AG04450 (cell line): ENCODE measurements at regions not wholly inside any gene's neighbourhood (a gene's known extent, or its start where the extent isn't known, plus 50 kb on each side); places are given as distances from the start of the nearest gene placed in this dataset.

Experiments used
- CTCF ChIA-PET: fragments of 300-600, 350-600 bp; formaldehyde crosslinking; extraction: SDS; loops from one replicate; lab custom pipeline; 2022; ENCODE audit warnings: antibody characterized with exemption, inconsistent platforms; lab: Charles Lee
- POLR2A ChIA-PET: fragments of 350-600 bp; formaldehyde crosslinking; extraction: SDS; loops from one replicate; lab custom pipeline; 2021; ENCODE audit warnings: antibody characterized with exemption, inconsistent platforms; lab: Yijun Ruan, JAX
- DNase-seq: peaks from one replicate; pipeline ENCODE4 v3.0.0-alpha.2; 2011; ENCODE audit warnings: low read depth, low spot score
- H3K27ac ChIP-seq: one replicate; pipeline ENCODE4 v1.5.1; 2012; ENCODE audit warnings: low read depth, low read length, control low read depth
- H3K27me3 ChIP-seq: one replicate; pipeline ENCODE4 v1.6.0; 2012; ENCODE audit warnings: low read length; ENCODE audit not compliant: control insufficient read depth, insufficient read depth
- H3K4me3 ChIP-seq: 2 replicates; pipeline ENCODE4 v1.5.1; 2011; ENCODE audit warnings: mild to moderate bottlenecking, low read depth, low read length, control low read depth
- H3K9me3 ChIP-seq: 2 replicates; pipeline ENCODE4 v1.5.1; 2012; ENCODE audit warnings: low read length; ENCODE audit not compliant: control insufficient read depth, insufficient read depth
- CTCF ChIP-seq: IDR thresholded peaks from 2 replicates; pipeline ENCODE4 v1.5.1; 2011; ENCODE audit warnings: low read depth, low read length, control low read depth, inconsistent platforms

GRCh38 chr1:81556968-81557367, 243.8 kb upstream of the ADGRL2 start:
- Histone ChIP-seq H3K27ac (no peak overlapping the region), H3K4me3 (no peak overlapping the region), H3K9me3 (no peaks in the 10 kb centered on the region), H3K27me3 (no peaks in the 10 kb centered on the region)
- no peak for TF ChIP-seq CTCF
- ChIA-PET POLR2A (no interaction called here), CTCF (interaction anchor here (1.5 kb wide), 1 partner anchor 8 kb away, joined by 4 read pairs; no protein-coding TSS in a partner anchor)
- no peak for DNase-seq

DNA sequence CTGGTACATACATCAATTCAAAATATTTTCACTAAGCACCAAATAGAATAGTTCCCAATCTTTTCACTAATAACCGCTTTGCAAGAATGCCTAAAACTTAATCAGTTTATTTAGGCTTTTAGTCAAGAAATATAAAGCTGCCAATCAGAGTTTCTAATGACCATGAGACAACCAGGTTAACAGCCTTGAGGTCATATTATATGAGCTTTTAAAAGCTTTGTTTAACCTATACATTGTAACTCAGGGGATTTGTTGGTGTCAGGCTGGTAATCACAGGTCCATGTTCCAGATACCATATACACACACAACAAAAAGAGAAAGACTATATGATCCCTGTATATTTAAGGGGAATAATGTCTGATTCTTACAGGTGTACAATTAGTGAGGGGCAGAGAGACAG, 246.2 kb upstream of the ADGRL2 start:
- ChIA-PET POLR2A (no interaction called here), CTCF (no interaction called here)
- no peak overlapping the region for H3K27ac ChIP-seq
- H3K9me3 ChIP-seq = no peaks in the 10 kb centered on the region
- no peaks in the 10 kb centered on the region for H3K27me3 ChIP-seq
- no peak overlapping the region for H3K4me3 ChIP-seq
- no peak for TF ChIP-seq CTCF
- DNase-seq = no peak

GRCh38 chr1:81554108-81554507, 246.6 kb upstream of the ADGRL2 start:
- no peak overlapping the region for H3K4me3 ChIP-seq
- H3K27ac ChIP-seq = no peak overlapping the region
- H3K27me3 ChIP-seq = no peaks in the 10 kb centered on the region
- H3K9me3 ChIP-seq = no peaks in the 10 kb centered on the region
- CTCF ChIA-PET = no interaction called here
- no peak for TF ChIP-seq CTCF
- DNase-seq = no peak
- POLR2A ChIA-PET = no interaction called here

- Histone ChIP-seq H3K4me3 (no peak overlapping the region), H3K9me3 (no peaks in the 10 kb centered on the region), H3K27me3 (no peaks in the 10 kb centered on the region), H3K27ac (no peak overlapping the region)
- ChIA-PET CTCF (no interaction called here), POLR2A (no interaction called here)
- no peak for DNase-seq
- TF ChIP-seq CTCF = no peak
These were observed 247.2 kb upstream of the ADGRL2 start for GRCh38 chr1:81553503-81553902.

- POLR2A ChIA-PET = no interaction called here
- DNase-seq = no peak
- CTCF ChIA-PET = interaction anchor here (5.4 kb wide), 1 partner anchor 209 kb away, joined by 89 read pairs; no protein-coding TSS in a partner anchor
These were observed 248.8 kb upstream of the ADGRL2 start for GRCh38 chr1:81551946-81552345.

More at GRCh38 chr1:81551946-81552345, 248.8 kb upstream of the ADGRL2 start:
- H3K27me3 ChIP-seq = no peaks in the 10 kb centered on the region
- TF ChIP-seq CTCF = no peak
- no peaks in the 10 kb centered on the region for H3K9me3 ChIP-seq
- no peak overlapping the region for H3K4me3 ChIP-seq
- H3K27ac ChIP-seq = no peak overlapping the region
